ENCODE measurements at regions not wholly inside any gene's neighbourhood (a gene's known extent, or its start where the extent isn't known, plus 50 kb on each side); places are given as distances from the start of the nearest gene placed in this dataset.

DNA sequence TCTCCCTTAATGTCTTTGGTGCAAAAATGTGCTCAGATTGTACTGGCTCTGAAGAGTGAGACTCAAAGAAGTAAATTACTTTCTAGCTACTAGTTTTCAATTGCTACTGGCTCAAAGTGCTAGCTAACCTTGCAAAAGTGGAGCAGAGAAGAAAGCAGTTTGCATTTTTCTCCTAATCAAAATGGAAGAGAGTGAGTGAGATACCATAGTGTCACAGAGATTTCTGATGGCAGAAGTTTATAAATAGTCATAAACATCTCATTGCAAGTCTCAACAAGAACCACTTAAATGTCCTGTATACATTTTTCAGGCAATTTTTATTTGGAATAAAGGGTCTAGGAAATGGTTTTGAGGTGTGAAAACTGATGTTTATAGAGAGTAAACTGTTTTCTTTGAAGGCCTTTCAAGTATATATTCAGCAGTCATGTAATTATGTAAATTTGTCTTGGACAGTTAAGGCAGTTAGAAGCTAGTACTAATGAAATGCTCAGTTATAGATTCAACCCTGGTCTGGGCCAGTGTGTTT is 237.7 kb upstream of the GOLIM4 start:
- Histone ChIP-seq H3K9me2 (ENCODE audit: insufficient read depth) (no peaks in the 10 kb centered on the region), H3K79me2 (ENCODE audit: insufficient read depth, low read length) (no peaks in the 10 kb centered on the region), H3K9me3 (ENCODE audit: control insufficient read depth in 1 of 2, insufficient read depth in 1 of 2, low read depth in 1 of 2, low read length in 2 of 2) (no peaks in the 10 kb centered on the region), H3K4me2 (ENCODE audit: low read length) (no peak overlapping the region), H3K36me3 (ENCODE audit: control insufficient read depth in 1 of 2, insufficient read depth in 2 of 2, low read length in 2 of 2) (no peaks in the 10 kb centered on the region), H2AFZ (ENCODE audit: low read depth, low read length, poor library complexity, severe bottlenecking) (no peak overlapping the region), H4K20me1 (ENCODE audit: insufficient read depth) (no peaks in the 10 kb centered on the region), H3K27me3 (ENCODE audit: insufficient read depth, low read length) (peaks cover 33% of the 10 kb centered on the region; the same call in 1 of the 2 replicates), H3K4me3 (replicated peaks in 1 of 2; ENCODE audit: low read depth in 1 of 2, low read length in 2 of 2) (no peak overlapping the region), H3K9ac (ENCODE audit: low read length) (no peak overlapping the region), H3K4me1 (ENCODE audit: control insufficient read depth in 1 of 2, insufficient read depth in 2 of 2, low read length in 2 of 2) (no peaks in the 10 kb centered on the region), H3K27ac (ENCODE audit: low read depth, low read length) (no peak overlapping the region)
- ChIA-PET POLR2A (no interaction called here), CTCF (no interaction called here), RAD21 (ENCODE audit: low non-redundant PET in 1 of 2, low total read pairs in 2 of 2, uncharacterized antibody in 2 of 2, unreplicated experiment in 2 of 2) (no interaction called here)
- DNase-seq (ENCODE audit: low read depth, low spot score) = no peak
- no peak for ATAC-seq
- intact Hi-C loops (cut with micrococcal nuclease) = no loop called here
- BruUV-seq (replicated peaks) = no TSS peak
- TF ChIP-seq ATF3 (IDR thresholded peaks at IDR 0.05) (no peak), ZFX (IDR thresholded peaks at IDR 0.05) (no peak), TCF7L2 (IDR thresholded peaks at IDR 0.05; ENCODE audit: borderline replicate concordance, extremely low read depth, insufficient read depth, insufficient read length) (no peak)

- DNase-seq (ENCODE audit: low read depth, low spot score) = no peak
- no peak overlapping the region for H3K4me3 ChIP-seq (replicated peaks in 1 of 2; ENCODE audit: low read depth in 1 of 2, low read length in 2 of 2)
- no peaks in the 10 kb centered on the region for H4K20me1 ChIP-seq (ENCODE audit: insufficient read depth)
- no peak overlapping the region for H3K9ac ChIP-seq (ENCODE audit: low read length)
- POLR2A ChIA-PET = no interaction called here
- no peaks in the 10 kb centered on the region for H3K79me2 ChIP-seq (ENCODE audit: insufficient read depth, low read length)
- CTCF ChIA-PET = no interaction called here
- H3K4me2 ChIP-seq (ENCODE audit: low read length) = no peak overlapping the region
- no peaks in the 10 kb centered on the region for H3K36me3 ChIP-seq (ENCODE audit: control insufficient read depth in 1 of 2, insufficient read depth in 2 of 2, low read length in 2 of 2)
- no TSS peak for BruUV-seq (replicated peaks)
- no peak overlapping the region for H3K27ac ChIP-seq (ENCODE audit: low read depth, low read length)
- H3K9me3 ChIP-seq (ENCODE audit: control insufficient read depth in 1 of 2, insufficient read depth in 1 of 2, low read depth in 1 of 2, low read length in 2 of 2) = no peaks in the 10 kb centered on the region
- ATAC-seq = no peak
- RAD21 ChIA-PET (ENCODE audit: low non-redundant PET in 1 of 2, low total read pairs in 2 of 2, uncharacterized antibody in 2 of 2, unreplicated experiment in 2 of 2) = no interaction called here
- no peak overlapping the region for H2AFZ ChIP-seq (ENCODE audit: low read depth, low read length, poor library complexity, severe bottlenecking)
- H3K4me1 ChIP-seq (ENCODE audit: control insufficient read depth in 1 of 2, insufficient read depth in 2 of 2, low read length in 2 of 2) = no peaks in the 10 kb centered on the region
- intact Hi-C loops (cut with micrococcal nuclease) = no loop called here
- TF ChIP-seq SP1 (IDR thresholded peaks at IDR 0.05; ENCODE audit: low read depth) (no peak), EGR1 (IDR thresholded peaks at IDR 0.05; ENCODE audit: low read depth) (no peak), ATF3 (IDR thresholded peaks at IDR 0.05) (no peak), MAX (IDR thresholded peaks at IDR 0.05) (no peak), CEBPB (IDR thresholded peaks at IDR 0.05; ENCODE audit: low read depth) (no peak), EZH2phosphoT487 (IDR thresholded peaks at IDR 0.05; ENCODE audit: borderline replicate concordance) (no peak), JUND (IDR thresholded peaks at IDR 0.05) (no peak), CBX3 (IDR thresholded peaks at IDR 0.05; ENCODE audit: low read depth) (no peak), TCF7L2 (IDR thresholded peaks at IDR 0.05; ENCODE audit: borderline replicate concordance, extremely low read depth, insufficient read depth, insufficient read length) (no peak), EZH2 (IDR thresholded peaks at IDR 0.05) (no peak)
- H3K27me3 ChIP-seq (ENCODE audit: insufficient read depth, low read length) = peaks cover 31% of the 10 kb centered on the region; the same call in 1 of the 2 replicates
- no peaks in the 10 kb centered on the region for H3K9me2 ChIP-seq (ENCODE audit: insufficient read depth)
These were observed 236.0 kb upstream of the GOLIM4 start for GRCh38 chr3:168331756-168332155.
